ENCODE measurements at regions not wholly inside any gene's neighbourhood (a gene's known extent, or its start where the extent isn't known, plus 50 kb on each side); places are given as distances from the start of the nearest gene placed in this dataset.

DNA sequence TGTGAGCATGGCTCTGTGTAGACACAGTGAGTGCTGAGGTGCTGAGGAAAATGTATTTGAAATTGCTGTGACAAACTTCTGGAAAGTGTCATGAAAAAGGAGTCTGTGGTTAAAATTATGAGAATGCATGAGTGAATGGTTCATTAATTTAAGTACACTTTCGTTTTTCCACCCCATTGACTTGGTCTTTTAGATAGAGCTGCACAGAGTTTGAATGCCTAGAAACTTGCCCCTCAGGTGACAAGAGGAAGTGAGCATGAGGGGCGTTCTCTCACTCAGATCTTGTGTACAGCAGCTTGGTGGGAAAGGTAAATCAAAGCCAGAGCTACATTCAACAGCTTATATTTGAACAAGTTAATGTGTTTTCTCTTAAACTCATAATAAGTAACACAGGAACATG lies 296.8 kb downstream of the WDR72 start:
- intact Hi-C loops (cut with micrococcal nuclease): no loop called here
- H3K36me3 ChIP-seq: no peaks in the 10 kb centered on the region

DNA sequence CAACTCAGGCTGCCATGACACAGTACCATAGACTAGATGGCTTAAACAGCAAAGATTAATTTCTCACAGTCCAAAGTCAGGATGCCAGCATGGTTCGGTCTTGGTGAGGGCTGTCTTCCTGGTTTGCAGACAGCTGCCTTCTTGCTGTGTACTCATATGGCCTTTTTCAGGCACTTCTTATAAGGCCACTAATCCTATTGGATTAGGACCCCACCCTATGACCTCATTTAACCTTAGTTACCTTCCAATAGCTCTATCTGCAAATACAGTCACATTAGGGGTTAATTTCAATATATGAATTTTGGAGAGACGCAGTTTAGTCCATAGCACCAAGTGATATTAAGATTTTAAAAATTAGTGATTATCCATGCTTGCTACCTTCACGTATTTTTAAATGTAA lies 297.8 kb downstream of the WDR72 start:
- Histone ChIP-seq H3K9me3 (replicated peaks) (peaks cover 12% of the 10 kb centered on the region), H3K27ac (replicated peaks) (no peak overlapping the region), H3K36me3 (no peaks in the 10 kb centered on the region), H3K4me3 (no peak overlapping the region), H3K27me3 (ENCODE audit: low read depth) (no peaks in the 10 kb centered on the region), H3K4me1 (no peaks in the 10 kb centered on the region)
- no peak for DNase-seq
- intact Hi-C loops (cut with micrococcal nuclease): no loop called here
- TF ChIP-seq, protein P1, sequence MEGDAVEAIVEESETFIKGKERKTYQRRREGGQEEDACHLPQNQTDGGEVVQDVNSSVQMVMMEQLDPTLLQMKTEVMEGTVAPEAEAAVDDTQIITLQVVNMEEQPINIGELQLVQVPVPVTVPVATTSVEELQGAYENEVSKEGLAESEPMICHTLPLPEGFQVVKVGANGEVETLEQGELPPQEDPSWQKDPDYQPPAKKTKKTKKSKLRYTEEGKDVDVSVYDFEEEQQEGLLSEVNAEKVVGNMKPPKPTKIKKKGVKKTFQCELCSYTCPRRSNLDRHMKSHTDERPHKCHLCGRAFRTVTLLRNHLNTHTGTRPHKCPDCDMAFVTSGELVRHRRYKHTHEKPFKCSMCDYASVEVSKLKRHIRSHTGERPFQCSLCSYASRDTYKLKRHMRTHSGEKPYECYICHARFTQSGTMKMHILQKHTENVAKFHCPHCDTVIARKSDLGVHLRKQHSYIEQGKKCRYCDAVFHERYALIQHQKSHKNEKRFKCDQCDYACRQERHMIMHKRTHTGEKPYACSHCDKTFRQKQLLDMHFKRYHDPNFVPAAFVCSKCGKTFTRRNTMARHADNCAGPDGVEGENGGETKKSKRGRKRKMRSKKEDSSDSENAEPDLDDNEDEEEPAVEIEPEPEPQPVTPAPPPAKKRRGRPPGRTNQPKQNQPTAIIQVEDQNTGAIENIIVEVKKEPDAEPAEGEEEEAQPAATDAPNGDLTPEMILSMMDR (IDR thresholded peaks at IDR 0.05; ENCODE audit: borderline replicate concordance): no peak

More for the DNA sequence above, 296.8 kb downstream of the WDR72 start:
- DNase-seq: no peak
- Histone ChIP-seq H3K4me1 (no peaks in the 10 kb centered on the region), H3K27ac (replicated peaks) (no peak overlapping the region), H3K27me3 (ENCODE audit: low read depth) (no peaks in the 10 kb centered on the region), H3K9me3 (replicated peaks) (peaks cover 12% of the 10 kb centered on the region), H3K4me3 (no peak overlapping the region)
- TF ChIP-seq, protein P1 (IDR thresholded peaks at IDR 0.05; ENCODE audit: borderline replicate concordance): no peak

DNA sequence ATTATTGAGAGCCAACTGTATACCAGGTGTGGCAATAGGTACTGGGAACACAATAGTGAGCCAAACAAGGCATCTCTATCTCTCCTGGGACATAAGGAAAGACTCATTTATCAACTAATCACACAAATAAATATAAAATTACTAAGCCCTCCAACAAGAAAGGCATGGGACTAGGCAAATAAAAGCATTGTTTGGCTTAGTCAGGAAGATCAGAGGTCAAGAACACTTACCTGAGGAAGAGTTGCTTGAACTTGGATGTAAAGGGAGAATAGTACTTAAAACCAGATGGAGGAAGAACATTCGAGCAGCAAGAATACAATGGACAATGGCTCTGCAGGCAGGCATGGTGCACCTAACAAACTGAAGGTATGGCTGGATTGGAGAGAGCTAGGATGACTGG lies 300.7 kb downstream of the WDR72 start:
- H3K9me3 ChIP-seq (replicated peaks): peaks cover 12% of the 10 kb centered on the region
- intact Hi-C loops (cut with micrococcal nuclease): no loop called here
- H3K36me3 ChIP-seq: no peaks in the 10 kb centered on the region
- DNase-seq: no peak
- no peak overlapping the region for H3K27ac ChIP-seq (replicated peaks)
- no peaks in the 10 kb centered on the region for H3K27me3 ChIP-seq (ENCODE audit: low read depth)
- no peaks in the 10 kb centered on the region for H3K4me1 ChIP-seq
- TF ChIP-seq, protein P1 (IDR thresholded peaks at IDR 0.05; ENCODE audit: borderline replicate concordance): no peak
- H3K4me3 ChIP-seq: no peak overlapping the region

DNA sequence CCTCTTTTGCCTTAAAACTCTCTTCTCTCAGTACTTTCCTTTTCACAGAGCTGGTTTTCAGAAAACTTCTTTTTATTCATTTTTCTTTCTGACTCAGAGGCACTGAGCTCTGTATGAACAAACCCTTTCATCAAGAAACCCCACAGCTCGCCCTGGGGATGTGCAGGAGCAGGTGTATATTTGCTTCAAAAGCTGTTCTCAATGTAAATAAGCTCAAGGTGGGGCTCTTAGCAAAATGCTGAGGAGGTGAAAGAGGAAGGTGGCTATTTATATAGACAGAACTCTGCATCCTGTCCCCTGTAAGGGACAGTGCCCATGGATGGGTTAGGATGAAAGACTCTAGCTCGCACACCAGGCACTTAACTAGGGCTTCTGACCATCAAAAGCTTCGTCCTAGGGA lies 302.0 kb downstream of the WDR72 start:
- Histone ChIP-seq H3K36me3 (no peaks in the 10 kb centered on the region), H3K27ac (replicated peaks) (no peak overlapping the region), H3K27me3 (ENCODE audit: low read depth) (no peaks in the 10 kb centered on the region), H3K9me3 (replicated peaks) (peaks cover 12% of the 10 kb centered on the region), H3K4me1 (no peaks in the 10 kb centered on the region), H3K4me3 (no peak overlapping the region)
- DNase-seq: no peak
- TF ChIP-seq, protein P1 (IDR thresholded peaks at IDR 0.05; ENCODE audit: borderline replicate concordance): no peak
- intact Hi-C loops (cut with micrococcal nuclease): no loop called here

DNA sequence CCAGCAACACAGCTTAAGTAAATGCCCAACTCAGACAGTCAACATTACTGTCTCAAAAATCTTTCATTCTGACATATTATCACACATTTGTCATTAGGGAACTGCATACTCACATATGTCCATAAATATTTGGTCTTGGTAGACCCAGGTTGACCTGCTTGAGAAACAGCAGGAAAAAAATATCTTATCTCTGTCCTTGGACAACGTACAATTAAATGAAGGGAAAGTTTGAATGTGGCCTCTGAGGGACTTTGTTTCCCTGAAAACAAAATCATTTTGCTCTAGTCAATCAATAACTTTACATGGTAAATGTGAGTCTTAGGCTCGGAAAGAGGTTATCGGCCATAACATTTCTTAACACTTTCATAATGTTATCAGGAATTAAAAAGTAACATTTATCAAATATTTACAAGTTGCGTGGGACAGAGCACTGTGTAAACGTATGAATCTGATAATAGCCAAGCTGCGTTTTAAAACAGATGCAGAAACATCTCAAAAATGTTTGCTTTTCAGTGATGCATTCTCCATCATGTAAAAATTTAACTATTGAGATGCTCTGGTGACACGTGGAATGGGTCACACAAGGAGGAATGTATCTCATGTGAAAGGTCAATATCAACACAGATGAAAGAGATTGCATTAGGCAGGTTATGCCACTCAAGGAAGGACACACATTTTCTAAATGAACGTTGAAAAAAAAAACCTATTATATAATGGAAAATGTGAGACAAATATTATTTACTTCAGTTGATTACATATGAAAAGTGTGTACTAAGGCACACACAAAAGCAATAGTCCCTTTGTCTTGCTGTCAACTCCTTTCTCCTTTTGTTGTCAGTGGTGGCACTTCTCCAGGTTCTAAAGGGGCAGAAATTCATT lies 304.4 kb downstream of the WDR72 start:
- H3K4me1 ChIP-seq: no peaks in the 10 kb centered on the region
- no peak overlapping the region for H3K4me3 ChIP-seq
- intact Hi-C loops (cut with micrococcal nuclease): no loop called here
- no peaks in the 10 kb centered on the region for H3K9me3 ChIP-seq (replicated peaks)
- no peak overlapping the region for H3K27ac ChIP-seq (replicated peaks)
- H3K36me3 ChIP-seq: no peaks in the 10 kb centered on the region
- DNase-seq: no peak
- no peaks in the 10 kb centered on the region for H3K27me3 ChIP-seq (ENCODE audit: low read depth)
- TF ChIP-seq, protein P1 (IDR thresholded peaks at IDR 0.05; ENCODE audit: borderline replicate concordance): no peak
